Hepatocyte (in vitro differentiated cells): ENCODE measurements at regions not wholly inside any gene's neighbourhood (a gene's known extent, or its start where the extent isn't known, plus 50 kb on each side); places are given as distances from the start of the nearest gene placed in this dataset.

Source experiments
- DNase-seq: peaks from one replicate; pipeline ENCODE4 v3.0.0-alpha.2; 2016; ENCODE audit warnings: low spot score
- H2AFZ ChIP-seq: fragments of 200-600 bp; sonication (generic); 2 replicates; pipeline ENCODE4 v1.6.0; 2016; ENCODE audit warnings: antibody characterized with exemption, mild to moderate bottlenecking
- H3K27ac ChIP-seq: fragments of 200-600 bp; sonication (generic); 2 replicates; pipeline ENCODE4 v1.5.1; 2016; ENCODE audit warnings: mild to moderate bottlenecking
- H3K27me3 ChIP-seq: fragments of 200-600 bp; sonication (generic); 2 replicates; pipeline ENCODE4 v1.6.1; 2016
- H3K36me3 ChIP-seq: fragments of 200-600 bp; sonication (generic); replicated peaks from 2 replicates; pipeline ENCODE4 v1.5.1; 2016; ENCODE audit warnings: low read depth; ENCODE audit not compliant: insufficient read depth
- H3K4me1 ChIP-seq: fragments of 200-600 bp; sonication (generic); 2 replicates; pipeline ENCODE4 v1.5.1; 2016; ENCODE audit warnings: mild to moderate bottlenecking, moderate library complexity; ENCODE audit not compliant: insufficient read depth
- H3K4me2 ChIP-seq: fragments of 200-600 bp; sonication (generic); 2 replicates; pipeline ENCODE4 v1.6.0; 2016
- H3K4me3 ChIP-seq: fragments of 200-600 bp; sonication (generic); 2 replicates; pipeline ENCODE4 v1.5.1; 2016; ENCODE audit warnings: mild to moderate bottlenecking
- H3K79me2 ChIP-seq: fragments of 200-600 bp; sonication (generic); 2 replicates; pipeline ENCODE4 v1.6.0; 2017; ENCODE audit warnings: mild to moderate bottlenecking
- H3K9me2 ChIP-seq: fragments of 200-600 bp; sonication (generic); replicated peaks from 2 replicates; pipeline ENCODE4 v1.6.0; 2017; ENCODE audit warnings: mild to moderate bottlenecking; ENCODE audit not compliant: insufficient read depth
- H3K9me3 ChIP-seq: fragments of 200-600 bp; sonication (generic); 2 replicates; pipeline ENCODE4 v1.5.1; 2016; ENCODE audit warnings: low read depth, mild to moderate bottlenecking
- H4K20me1 ChIP-seq: fragments of 200-600 bp; sonication (generic); 2 replicates; pipeline ENCODE4 v1.6.0; 2016; ENCODE audit warnings: mild to moderate bottlenecking; ENCODE audit not compliant: insufficient read depth, poor library complexity, severe bottlenecking
- CTCF ChIP-seq: fragments of 200-600 bp; sonication (generic); IDR thresholded peaks from 2 replicates; pipeline ENCODE4 v1.5.1; 2016; ENCODE audit warnings: antibody characterized with exemption, mild to moderate bottlenecking; ENCODE audit not compliant: poor library complexity
- EZH2 ChIP-seq: fragments of 200-600 bp; sonication (generic); IDR thresholded peaks from 2 replicates; pipeline ENCODE4 v1.6.1; 2016; ENCODE audit warnings: antibody characterized with exemption, mild to moderate bottlenecking, borderline replicate concordance
- EZH2phosphoT487 ChIP-seq: fragments of 200-600 bp; sonication (generic); IDR thresholded peaks from one replicate; pipeline ENCODE4 v1.6.1; 2018; ENCODE audit warnings: antibody characterized with exemption, mild to moderate bottlenecking, low read depth, moderate library complexity; ENCODE audit not compliant: unreplicated experiment, severe bottlenecking
- WGBS: methylation state at CpG from one replicate; pipeline ENCODE4 v1.1.6; 2016; ENCODE audit warnings: low lambda C conversion rate; ENCODE audit errors: missing lambda C conversion rate; 5-methylcytosine and 5-hydroxymethylcytosine counted together

GRCh38 chr7:35401217-35401879, 147.4 kb upstream of the TBX20 start:
- Histone ChIP-seq H3K4me3 (no peak overlapping the region), H3K4me2 (no peak overlapping the region), H3K79me2 (no peaks in the 10 kb centered on the region), H3K27me3 (no peaks in the 10 kb centered on the region), H3K36me3 (no peaks in the 10 kb centered on the region), H3K9me2 (no peaks in the 10 kb centered on the region), H3K4me1 (no peaks in the 10 kb centered on the region), H3K27ac (no peak overlapping the region), H2AFZ (no peak overlapping the region), H4K20me1 (no peaks in the 10 kb centered on the region), H3K9me3 (no peaks in the 10 kb centered on the region)
- 94% methylated on average over 8 of the region's 8 CpGs for WGBS
- TF ChIP-seq EZH2 (no peak), CTCF (no peak), EZH2phosphoT487 (no peak)
- no peak for DNase-seq

GRCh38 chr7:35399840-35400239, 145.9 kb upstream of the TBX20 start:
- no peak overlapping the region for H2AFZ ChIP-seq
- H4K20me1 ChIP-seq = no peaks in the 10 kb centered on the region
- DNase-seq = no peak
- H3K4me1 ChIP-seq = no peaks in the 10 kb centered on the region
- H3K9me3 ChIP-seq = no peaks in the 10 kb centered on the region
- H3K27ac ChIP-seq = no peak overlapping the region
- H3K9me2 ChIP-seq = no peaks in the 10 kb centered on the region
- H3K79me2 ChIP-seq = no peaks in the 10 kb centered on the region
- 84% methylated on average over 4 of the region's 4 CpGs for WGBS
- no peaks in the 10 kb centered on the region for H3K27me3 ChIP-seq
- TF ChIP-seq EZH2phosphoT487 (no peak), EZH2 (no peak), CTCF (no peak)
- H3K36me3 ChIP-seq = no peaks in the 10 kb centered on the region
- H3K4me2 ChIP-seq = no peak overlapping the region
- no peak overlapping the region for H3K4me3 ChIP-seq

GRCh38 chr7:35399216-35399615, 145.3 kb upstream of the TBX20 start:
- no peaks in the 10 kb centered on the region for H3K9me2 ChIP-seq
- DNase-seq = no peak

More at GRCh38 chr7:35399216-35399615, 145.3 kb upstream of the TBX20 start:
- Histone ChIP-seq H3K27me3 (no peaks in the 10 kb centered on the region), H3K4me3 (no peak overlapping the region), H4K20me1 (no peaks in the 10 kb centered on the region), H2AFZ (no peak overlapping the region), H3K9me3 (no peaks in the 10 kb centered on the region), H3K27ac (no peak overlapping the region), H3K4me2 (no peak overlapping the region), H3K79me2 (no peaks in the 10 kb centered on the region), H3K36me3 (no peaks in the 10 kb centered on the region), H3K4me1 (no peaks in the 10 kb centered on the region)
- no peak for TF ChIP-seq EZH2phosphoT487
- TF ChIP-seq CTCF = no peak
